Common myeloid progenitor, CD34-positive (primary cell): ENCODE measurements at regions not wholly inside any gene's neighbourhood (a gene's known extent, or its start where the extent isn't known, plus 50 kb on each side); places are given as distances from the start of the nearest gene placed in this dataset.

Experiments used
- CTCF ChIA-PET: fragments of 350-600 bp; sonication (Branson Sonifier 250); formaldehyde crosslinking; loops from one replicate; lab custom pipeline; 2021; ENCODE audit warnings: antibody characterized with exemption; lab: Charles Lee
- POLR2A ChIA-PET: fragments of 350-600 bp; sonication (Branson Sonifier 250); formaldehyde crosslinking; loops from one replicate; lab custom pipeline; 2021; ENCODE audit warnings: antibody characterized with exemption; lab: Charles Lee
- DNase-seq, 3 donors: peaks; one replicate each; pipeline versions ENCODE4 v3.0.0 to v3.0.0-alpha.2; 2013
- H3K27ac ChIP-seq, 2 experiments: 1 replicate in 1 of 2; 2 replicates in 1 of 2; pipeline ENCODE4 v1.7.0; 2013; ENCODE audit warnings: inconsistent platforms in 2 of 2, low read length in 2 of 2, mild to moderate bottlenecking in 2 of 2, low read depth in 1 of 2, moderate library complexity in 1 of 2; ENCODE audit not compliant: severe bottlenecking in 2 of 2, insufficient read depth in 1 of 2, poor library complexity in 1 of 2
- H3K27me3 ChIP-seq, 5 experiments: replicated peaks in 2 of 5; 1 replicate in 3 of 5; 2 replicates in 2 of 5; pipeline versions ENCODE4 v1.6.1 to v1.7.0; 2013; ENCODE audit warnings: low read length in 4 of 5, mild to moderate bottlenecking in 2 of 5, moderate library complexity in 2 of 5, inconsistent platforms in 1 of 5; ENCODE audit not compliant: insufficient read depth in 5 of 5, control insufficient read depth in 4 of 5
- H3K36me3 ChIP-seq, 4 experiments: 1 replicate in 2 of 4; 2 replicates in 2 of 4; pipeline versions ENCODE4 v1.6.1 to v1.7.0; 2013; ENCODE audit warnings: low read length in 3 of 4, control low read depth in 1 of 4, mild to moderate bottlenecking in 1 of 4; ENCODE audit not compliant: control insufficient read depth in 4 of 4, insufficient read depth in 4 of 4
- H3K4me1 ChIP-seq, 4 experiments: 1 replicate in 3 of 4; 2 replicates in 1 of 4; pipeline versions ENCODE4 v1.6.1 to v1.7.1; 2013; ENCODE audit warnings: low read length in 3 of 4, mild to moderate bottlenecking in 3 of 4, control low read depth in 1 of 4, inconsistent platforms in 1 of 4, moderate library complexity in 1 of 4; ENCODE audit not compliant: control insufficient read depth in 4 of 4, insufficient read depth in 4 of 4; ENCODE audit errors: control extremely low read depth in 1 of 4
- H3K4me3 ChIP-seq, 7 experiments: 1 replicate in 4 of 7; 2 replicates in 3 of 7; pipeline versions ENCODE4 v1.5.1 to v1.7.0; 2013; ENCODE audit warnings: mild to moderate bottlenecking in 7 of 7, low read length in 6 of 7, moderate library complexity in 6 of 7, inconsistent platforms in 2 of 7, low read depth in 2 of 7, control low read depth in 1 of 7; ENCODE audit not compliant: insufficient read depth in 4 of 7, control insufficient read depth in 1 of 7; ENCODE audit errors: extremely low read depth in 1 of 7
- H3K9me3 ChIP-seq, 5 experiments: 1 replicate in 4 of 5; 2 replicates in 1 of 5; pipeline versions ENCODE4 v1.6.1 to v1.7.1; 2013; ENCODE audit warnings: low read length in 4 of 5, mild to moderate bottlenecking in 2 of 5, inconsistent platforms in 1 of 5, low read depth in 1 of 5, moderate library complexity in 1 of 5; ENCODE audit not compliant: control insufficient read depth in 4 of 5, insufficient read depth in 2 of 5; ENCODE audit errors: control extremely low read depth in 1 of 5
- WGBS: methylation state at CpG from one replicate; pipeline ENCODE4 v1.1.5; 2013; ENCODE audit not compliant: insufficient coverage; 5-methylcytosine and 5-hydroxymethylcytosine counted together

DNA sequence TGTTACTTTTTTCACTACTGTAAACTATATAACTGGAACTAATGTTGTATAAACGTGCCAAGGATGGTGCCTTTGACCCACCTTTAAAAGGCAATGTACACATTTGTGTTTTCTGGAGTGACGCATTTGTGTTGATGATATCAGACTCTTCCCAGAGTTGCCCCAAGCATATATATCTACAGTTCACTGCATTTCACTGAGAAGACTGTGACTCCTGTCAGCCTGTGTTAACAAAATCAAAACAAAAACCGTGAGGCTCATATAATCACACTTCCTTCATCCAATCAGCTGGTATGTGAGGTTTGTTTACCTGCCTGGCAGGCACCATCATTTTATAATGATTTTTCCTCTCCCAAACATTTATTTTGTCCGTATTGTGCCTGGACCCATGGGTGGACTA, 117.6 kb upstream of the ROBO1 start:
- H3K4me1 ChIP-seq: no peaks in the 10 kb centered on the region
- no peak overlapping the region for H3K27ac ChIP-seq
- no peak overlapping the region for H3K4me3 ChIP-seq
- 89% methylated on average over 3 of the region's 4 CpGs for WGBS
- ChIA-PET POLR2A (no interaction called here), CTCF (no interaction called here)
- no peaks in the 10 kb centered on the region for H3K36me3 ChIP-seq
- no peaks in the 10 kb centered on the region for H3K9me3 ChIP-seq
- DNase-seq: no peak
- H3K27me3 ChIP-seq: no peaks in the 10 kb centered on the region

DNA sequence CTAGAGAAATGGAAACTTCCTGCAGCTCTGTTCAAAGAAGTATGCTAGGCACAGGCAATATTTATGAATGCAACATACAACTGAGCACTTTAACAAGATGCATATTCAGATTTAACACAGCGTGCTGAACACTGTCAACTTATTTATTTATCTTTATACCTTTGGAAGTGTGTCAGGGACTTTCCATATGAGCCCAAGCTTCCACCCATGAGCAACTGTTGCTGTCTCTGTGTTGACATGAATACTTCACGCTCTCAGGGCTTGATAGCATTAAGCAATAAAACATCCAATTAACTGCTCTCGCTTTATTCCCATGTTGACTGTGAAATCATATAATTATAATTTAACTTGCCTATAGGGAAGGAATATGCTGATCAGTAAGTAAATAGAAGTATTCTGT, 116.6 kb upstream of the ROBO1 start:
- POLR2A ChIA-PET: no interaction called here
- H3K36me3 ChIP-seq: no peaks in the 10 kb centered on the region
- CTCF ChIA-PET: no interaction called here
- H3K27me3 ChIP-seq: no peaks in the 10 kb centered on the region
- H3K9me3 ChIP-seq: no peaks in the 10 kb centered on the region
- WGBS: 100% methylated on average over 1 of the region's 3 CpGs
- no peaks in the 10 kb centered on the region for H3K4me1 ChIP-seq
- H3K4me3 ChIP-seq: no peak overlapping the region
- DNase-seq: no peak
- H3K27ac ChIP-seq: no peak overlapping the region

DNA sequence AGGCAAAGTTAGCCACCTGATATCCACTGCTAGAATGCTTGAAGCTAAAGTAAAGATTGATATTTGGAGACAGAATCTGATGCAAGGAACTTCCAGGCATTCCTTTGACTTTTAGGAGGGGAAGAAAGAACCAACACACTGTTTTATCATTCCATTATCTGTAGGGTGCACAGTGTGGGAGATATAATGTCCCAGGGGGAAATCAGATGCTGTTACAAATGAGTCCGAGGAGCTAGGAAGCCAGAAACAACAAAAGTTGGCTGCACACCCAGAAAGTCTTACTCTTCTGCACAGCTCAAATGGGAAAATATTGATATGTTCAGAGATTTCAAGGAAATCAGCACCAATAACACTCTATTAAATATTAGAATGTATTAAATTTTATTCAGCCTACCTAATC, 113.6 kb upstream of the ROBO1 start:
- H3K27me3 ChIP-seq: no peaks in the 10 kb centered on the region
- ChIA-PET POLR2A (no interaction called here), CTCF (no interaction called here)
- no peaks in the 10 kb centered on the region for H3K9me3 ChIP-seq
- H3K36me3 ChIP-seq: no peaks in the 10 kb centered on the region
- H3K4me3 ChIP-seq: no peak overlapping the region
- no peaks in the 10 kb centered on the region for H3K4me1 ChIP-seq
- WGBS: no CpG with 5 or more reads among the region's 1 CpG
- no peak for DNase-seq
- H3K27ac ChIP-seq: no peak overlapping the region

DNA sequence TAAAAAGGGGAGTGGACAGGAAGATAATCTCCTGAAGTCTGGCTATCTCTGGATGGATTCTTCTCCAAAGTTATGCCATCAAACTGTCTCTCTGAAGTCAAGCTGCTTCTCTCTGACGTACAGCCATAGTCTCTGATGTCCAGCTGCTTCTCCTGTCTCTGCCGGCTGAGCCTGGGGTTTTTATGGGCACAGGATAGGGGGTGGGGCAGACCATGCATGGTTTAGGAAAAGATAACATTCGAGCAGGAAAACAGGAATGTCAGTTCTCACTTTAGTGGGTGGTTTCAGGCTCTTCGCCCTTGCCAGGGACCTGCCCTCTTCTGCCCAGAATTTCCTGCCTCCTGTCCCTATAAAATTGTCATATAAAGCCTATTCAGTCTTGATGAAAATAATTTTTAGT, 110.9 kb upstream of the ROBO1 start:
- ChIA-PET CTCF (no interaction called here), POLR2A (no interaction called here)
- H3K27me3 ChIP-seq: no peaks in the 10 kb centered on the region
- H3K4me1 ChIP-seq: no peaks in the 10 kb centered on the region
- 82% methylated on average over 3 of the region's 4 CpGs for WGBS
- no peaks in the 10 kb centered on the region for H3K9me3 ChIP-seq
- H3K27ac ChIP-seq: no peak overlapping the region
- H3K36me3 ChIP-seq: no peaks in the 10 kb centered on the region
- H3K4me3 ChIP-seq: no peak overlapping the region
- no peak for DNase-seq

DNA sequence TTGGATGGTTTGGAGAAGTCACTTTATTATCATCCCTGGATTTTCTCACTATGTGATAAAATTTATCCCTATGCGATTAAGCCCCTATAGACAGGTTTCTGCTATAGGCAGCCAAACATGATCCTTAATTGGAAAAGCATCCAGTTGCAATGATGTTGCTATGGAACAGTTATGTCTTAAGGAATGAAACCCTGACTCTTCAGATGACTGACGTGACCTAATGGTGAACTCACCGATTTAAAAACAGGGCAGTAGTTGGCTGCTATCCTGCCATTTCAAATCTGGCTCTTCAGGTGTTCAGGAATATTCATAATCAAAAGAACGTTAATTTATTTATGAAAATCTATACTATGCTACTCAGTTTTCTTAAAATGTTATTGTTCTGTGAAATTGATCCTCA, 106.8 kb upstream of the ROBO1 start:
- Histone ChIP-seq H3K27ac (no peak overlapping the region), H3K36me3 (no peaks in the 10 kb centered on the region), H3K27me3 (no peaks in the 10 kb centered on the region), H3K9me3 (no peaks in the 10 kb centered on the region), H3K4me3 (no peak overlapping the region), H3K4me1 (no peaks in the 10 kb centered on the region)
- ChIA-PET POLR2A (no interaction called here), CTCF (no interaction called here)
- WGBS: 100% methylated on average over 1 of the region's 4 CpGs
- no peak for DNase-seq

DNA sequence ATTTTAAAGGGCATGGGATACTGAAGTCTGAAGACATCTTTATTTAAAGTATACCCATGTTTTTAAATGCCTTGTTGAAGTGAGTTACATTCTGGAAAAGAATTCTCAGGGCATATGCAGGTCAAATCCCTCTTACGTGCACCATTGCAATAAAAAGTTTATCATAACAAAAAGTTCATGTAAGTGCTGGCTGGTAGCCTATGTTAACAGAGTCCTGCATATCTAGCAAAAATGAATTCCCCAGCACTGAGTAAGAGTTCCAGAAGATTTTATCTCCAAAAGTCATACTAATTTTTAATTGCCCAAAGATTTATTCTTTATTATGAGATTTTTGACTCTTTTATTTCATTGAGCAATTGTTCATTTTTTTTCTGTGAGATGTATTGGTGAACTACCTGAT, 104.7 kb upstream of the ROBO1 start:
- Histone ChIP-seq H3K27me3 (no peaks in the 10 kb centered on the region), H3K9me3 (no peaks in the 10 kb centered on the region), H3K4me3 (no peak overlapping the region), H3K36me3 (no peaks in the 10 kb centered on the region), H3K27ac (no peak overlapping the region), H3K4me1 (no peaks in the 10 kb centered on the region)
- DNase-seq: no peak
- POLR2A ChIA-PET: no interaction called here
- CTCF ChIA-PET: no interaction called here
- 100% methylated on average over 1 of the region's 1 CpG for WGBS

DNA sequence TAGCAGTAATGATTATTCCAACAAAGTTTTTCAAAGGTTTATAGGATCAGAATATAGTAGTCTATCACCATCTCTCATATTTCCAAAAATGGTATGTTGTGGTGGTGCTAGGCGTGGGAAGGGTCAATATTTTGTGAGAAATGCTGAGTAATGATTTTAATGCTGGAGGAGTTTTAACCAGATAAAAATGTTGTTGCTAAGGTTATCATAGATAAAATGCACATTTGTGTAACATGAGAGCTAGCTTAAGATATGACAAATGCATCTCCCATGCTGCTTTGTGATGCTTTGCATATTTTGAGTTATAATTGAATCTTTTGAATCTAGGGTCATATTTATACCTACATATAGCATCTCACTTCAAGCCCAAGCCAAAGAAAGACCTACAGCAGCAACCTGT, 103.9 kb upstream of the ROBO1 start:
- no peak overlapping the region for H3K4me3 ChIP-seq
- WGBS: no CpG with 5 or more reads among the region's 1 CpG
- H3K27me3 ChIP-seq: no peaks in the 10 kb centered on the region
- H3K27ac ChIP-seq: no peak overlapping the region
- CTCF ChIA-PET: no interaction called here
- DNase-seq: no peak
- POLR2A ChIA-PET: no interaction called here
- no peaks in the 10 kb centered on the region for H3K4me1 ChIP-seq
- H3K9me3 ChIP-seq: no peaks in the 10 kb centered on the region
- H3K36me3 ChIP-seq: no peaks in the 10 kb centered on the region

DNA sequence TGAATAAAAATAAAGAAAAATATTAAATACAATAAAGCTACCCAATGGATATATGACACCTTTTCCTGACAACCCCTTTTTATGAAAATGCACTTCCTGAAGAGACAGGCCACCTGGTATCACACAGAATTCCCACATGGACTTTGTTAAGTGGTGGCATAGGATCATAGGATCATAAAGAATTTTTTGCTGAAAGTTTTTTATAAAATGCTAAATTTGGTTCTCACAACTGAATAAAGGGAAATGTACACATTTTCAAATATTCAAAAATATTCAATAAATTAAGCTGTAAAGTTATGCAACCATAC, 102.5 kb upstream of the ROBO1 start:
- H3K4me1 ChIP-seq: no peaks in the 10 kb centered on the region
- CTCF ChIA-PET: no interaction called here

More for the DNA sequence above, 102.5 kb upstream of the ROBO1 start:
- H3K27ac ChIP-seq: no peak overlapping the region
- H3K4me3 ChIP-seq: no peak overlapping the region
- POLR2A ChIA-PET: no interaction called here
- no peaks in the 10 kb centered on the region for H3K27me3 ChIP-seq
- H3K9me3 ChIP-seq: no peaks in the 10 kb centered on the region
- no peaks in the 10 kb centered on the region for H3K36me3 ChIP-seq
- no peak for DNase-seq
